NK-92 treated with Interleukin-12 subunit alpha and Interleukin-12 subunit beta, amount 100 ng/mL, for 24 hours (cell line): ENCODE measurements at regions not wholly inside any gene's neighbourhood (a gene's known extent, or its start where the extent isn't known, plus 50 kb on each side); places are given as distances from the start of the nearest gene placed in this dataset.
"Not testable (repeated sequence)": the region's sequence is repeated elsewhere in the genome, so short reads cannot be mapped to it uniquely, and the experiment has no call there.

Experiments
- DNase-seq: peaks from one replicate; lab custom pipeline; 2025; lab: John Stamatoyannopoulos, UW

- no peak for DNase-seq
Measured at GRCh38 chr2:196492946-196493345, 146.6 kb upstream of the CCDC150 start.

GRCh38 chr2:196498962-196499361 lies 140.6 kb upstream of the CCDC150 start:
- no peak for DNase-seq

GRCh38 chr2:196499686-196500085 lies 139.8 kb upstream of the CCDC150 start:
- no peak for DNase-seq

- no peak for DNase-seq
Measured at GRCh38 chr2:196500686-196501431, 138.7 kb upstream of the CCDC150 start.

- DNase-seq = no peak
Measured at GRCh38 chr2:196501836-196502235, 137.7 kb upstream of the CCDC150 start.

- no peak for DNase-seq
Measured at GRCh38 chr2:196502386-196502785, 137.1 kb upstream of the CCDC150 start.

GRCh38 chr2:196503398-196503797 lies 136.1 kb upstream of the CCDC150 start:
- no peak for DNase-seq

GRCh38 chr2:196504788-196505187 lies 134.7 kb upstream of the CCDC150 start:
- DNase-seq = no peak

- DNase-seq = no peak
Measured at GRCh38 chr2:196510246-196510645, 129.3 kb upstream of the CCDC150 start.

- DNase-seq = no peak
Measured at GRCh38 chr2:196511258-196512168, 128.0 kb upstream of the CCDC150 start.

GRCh38 chr2:196513796-196514526 lies 125.6 kb upstream of the CCDC150 start:
- no peak for DNase-seq

- DNase-seq = no peak
Measured at GRCh38 chr2:196514641-196515040, 124.9 kb upstream of the CCDC150 start.

GRCh38 chr2:196515051-196515450 lies 124.5 kb upstream of the CCDC150 start:
- no peak for DNase-seq

GRCh38 chr2:196515608-196516007 lies 123.9 kb upstream of the CCDC150 start:
- no peak for DNase-seq

- DNase-seq = no peak
Measured at GRCh38 chr2:196516564-196516963, 123.0 kb upstream of the CCDC150 start.

GRCh38 chr2:196520605-196521004 lies 118.9 kb upstream of the CCDC150 start:
- no peak for DNase-seq

- not testable (repeated sequence) for DNase-seq
Measured at GRCh38 chr2:196526981-196527725, 112.4 kb upstream of the CCDC150 start.

- DNase-seq = no peak
Measured at GRCh38 chr2:196528486-196529223, 110.9 kb upstream of the CCDC150 start.

GRCh38 chr2:196530910-196531309 lies 108.6 kb upstream of the CCDC150 start:
- no peak for DNase-seq

- no peak for DNase-seq
Measured at GRCh38 chr2:196533772-196534397, 105.6 kb upstream of the CCDC150 start.

- no peak for DNase-seq
Measured at GRCh38 chr2:196534495-196534894, 105.0 kb upstream of the CCDC150 start.
